OCI-LY1 (cell line): ENCODE measurements at regions not wholly inside any gene's neighbourhood (a gene's known extent, or its start where the extent isn't known, plus 50 kb on each side); places are given as distances from the start of the nearest gene placed in this dataset.

Experiments used
- H2AFZ ChIP-seq: fragments of 200-600 bp; sonication (generic), shearing (Covaris generic); 2 replicates; pipeline ENCODE4 v1.6.0; 2014; ENCODE audit warnings: antibody characterized with exemption, mild to moderate bottlenecking, low read length
- H3F3A ChIP-seq: fragments of 200-600 bp; sonication (generic), shearing (Covaris generic); 2 replicates; pipeline ENCODE4 v1.6.0; 2014; ENCODE audit warnings: mild to moderate bottlenecking, antibody characterized with exemption, low read length, moderate library complexity; ENCODE audit not compliant: insufficient read depth
- H3K27ac ChIP-seq: fragments of 200-600 bp; sonication (generic); 2 replicates; pipeline ENCODE4 v1.5.1; 2014; ENCODE audit warnings: low read length, mixed run types, mild to moderate bottlenecking, low read depth; ENCODE audit not compliant: poor library complexity, severe bottlenecking
- H3K27me3 ChIP-seq: fragments of 200-600 bp; sonication (generic); 2 replicates; pipeline ENCODE4 v1.6.0; 2014; ENCODE audit warnings: antibody characterized with exemption, mild to moderate bottlenecking, low read length, moderate library complexity; ENCODE audit not compliant: insufficient read depth
- H3K36me3 ChIP-seq: fragments of 200-600 bp; sonication (generic); 2 replicates; pipeline ENCODE4 v1.6.1; 2014; ENCODE audit warnings: mild to moderate bottlenecking, antibody characterized with exemption, low read length, moderate library complexity, mixed read lengths; ENCODE audit not compliant: insufficient read depth
- H3K4me1 ChIP-seq: fragments of 200-600 bp; sonication (generic); 2 replicates; pipeline ENCODE4 v1.5.1; 2014; ENCODE audit warnings: mild to moderate bottlenecking, low read length, moderate library complexity; ENCODE audit not compliant: insufficient read depth, severe bottlenecking
- H3K4me2 ChIP-seq: fragments of 200-600 bp; sonication (generic), shearing (Covaris generic); 2 replicates; pipeline ENCODE4 v1.6.1; 2014; ENCODE audit warnings: low read length
- H3K4me3 ChIP-seq: fragments of 200-600 bp; sonication (generic); 2 replicates; pipeline ENCODE4 v1.5.1; 2014; ENCODE audit warnings: low read length, low read depth, mild to moderate bottlenecking, mixed read lengths; ENCODE audit not compliant: poor library complexity, severe bottlenecking
- H3K79me2 ChIP-seq: fragments of 200-600 bp; shearing (Covaris generic); 2 replicates; pipeline ENCODE4 v1.6.1; 2016; ENCODE audit warnings: mixed run types, low read length, mixed read lengths; ENCODE audit not compliant: insufficient read depth
- H3K9ac ChIP-seq: fragments of 200-600 bp; sonication (generic), shearing (Covaris generic); 2 replicates; pipeline ENCODE4 v1.6.1; 2014; ENCODE audit warnings: mild to moderate bottlenecking, low read length, mixed read lengths
- H3K9me2 ChIP-seq: fragments of 200-600 bp; sonication (generic), shearing (Covaris generic); 2 replicates; pipeline ENCODE4 v1.6.1; 2014; ENCODE audit warnings: low read depth, mild to moderate bottlenecking, low read length, mixed read lengths
- H3K9me3 ChIP-seq: fragments of 200-600 bp; shearing (Covaris generic); 2 replicates; pipeline ENCODE4 v1.6.1; 2014; ENCODE audit warnings: low read length, mixed read lengths
- H4K20me1 ChIP-seq: fragments of 200-600 bp; sonication (generic), shearing (Covaris generic); 2 replicates; pipeline ENCODE4 v1.6.0; 2016; ENCODE audit warnings: mild to moderate bottlenecking, low read length; ENCODE audit not compliant: insufficient read depth
- EZH2 ChIP-seq: fragments of 200-600 bp; sonication (generic), shearing (Covaris generic); IDR thresholded peaks from 2 replicates; pipeline ENCODE4 v1.8.0; 2017; ENCODE audit warnings: borderline replicate concordance, mixed run types, mild to moderate bottlenecking, antibody characterized with exemption, low read length, moderate library complexity, mixed read lengths
- TF ChIP-seq, protein P1 (sequence below): fragments of 200-600 bp; sonication (generic), shearing (Covaris generic); IDR thresholded peaks from 2 replicates; pipeline ENCODE4 v1.5.1; 2017; ENCODE audit warnings: mild to moderate bottlenecking, antibody characterized with exemption, low read length, moderate library complexity, mixed read lengths

DNA sequence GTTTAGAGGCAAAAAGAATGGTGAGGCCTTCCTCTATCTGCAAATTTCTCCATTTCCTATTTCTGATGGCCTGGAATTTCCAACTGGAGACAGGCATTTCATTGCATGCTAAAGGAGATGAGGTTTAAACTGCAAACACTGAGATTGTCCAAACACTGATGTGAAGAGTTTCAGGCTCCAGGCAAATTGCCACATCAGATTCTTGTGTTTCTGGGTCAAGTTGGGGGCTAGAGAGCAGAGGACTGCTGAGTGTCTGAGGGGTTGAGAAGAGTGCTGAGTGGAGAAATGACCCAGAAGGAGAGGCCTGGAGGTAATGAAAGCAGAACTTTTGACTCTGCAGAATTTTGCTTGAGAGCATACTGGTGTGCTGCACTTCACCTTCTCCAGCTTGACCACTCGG, 216.7 kb upstream of the MPHOSPH6 start:
- H3K9me3 ChIP-seq: no peaks in the 10 kb centered on the region

DNA sequence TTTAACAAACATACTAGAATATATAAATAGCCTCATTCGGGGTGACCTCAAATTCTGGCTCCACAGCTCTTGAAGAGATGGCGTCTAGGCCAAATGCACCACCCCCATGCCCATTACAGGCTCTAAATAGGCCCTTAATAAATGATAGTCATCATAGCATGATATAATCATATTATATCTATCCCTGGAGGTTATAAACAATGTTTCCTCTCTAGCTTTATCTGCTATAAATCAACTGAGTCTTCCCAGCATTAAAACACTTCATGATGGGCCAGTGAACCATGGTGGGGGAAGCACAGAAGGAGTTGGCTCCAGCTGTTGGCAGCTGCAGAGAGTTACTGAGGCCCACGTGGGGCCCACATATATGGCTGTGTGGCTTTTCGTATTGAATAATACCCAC, 214.9 kb upstream of the MPHOSPH6 start:
- no peaks in the 10 kb centered on the region for H3K27me3 ChIP-seq
- H3F3A ChIP-seq: no peaks in the 10 kb centered on the region
- no peaks in the 10 kb centered on the region for H3K9me3 ChIP-seq
- no peaks in the 10 kb centered on the region for H4K20me1 ChIP-seq
- H3K79me2 ChIP-seq: no peaks in the 10 kb centered on the region
- H3K36me3 ChIP-seq: no peaks in the 10 kb centered on the region
- no peak overlapping the region for H3K27ac ChIP-seq
- H3K9ac ChIP-seq: no peak overlapping the region
- no peaks in the 10 kb centered on the region for H3K9me2 ChIP-seq
- H3K4me2 ChIP-seq: no peak overlapping the region
- H3K4me3 ChIP-seq: no peak overlapping the region
- H3K4me1 ChIP-seq: no peaks in the 10 kb centered on the region
- TF ChIP-seq, protein P1, sequence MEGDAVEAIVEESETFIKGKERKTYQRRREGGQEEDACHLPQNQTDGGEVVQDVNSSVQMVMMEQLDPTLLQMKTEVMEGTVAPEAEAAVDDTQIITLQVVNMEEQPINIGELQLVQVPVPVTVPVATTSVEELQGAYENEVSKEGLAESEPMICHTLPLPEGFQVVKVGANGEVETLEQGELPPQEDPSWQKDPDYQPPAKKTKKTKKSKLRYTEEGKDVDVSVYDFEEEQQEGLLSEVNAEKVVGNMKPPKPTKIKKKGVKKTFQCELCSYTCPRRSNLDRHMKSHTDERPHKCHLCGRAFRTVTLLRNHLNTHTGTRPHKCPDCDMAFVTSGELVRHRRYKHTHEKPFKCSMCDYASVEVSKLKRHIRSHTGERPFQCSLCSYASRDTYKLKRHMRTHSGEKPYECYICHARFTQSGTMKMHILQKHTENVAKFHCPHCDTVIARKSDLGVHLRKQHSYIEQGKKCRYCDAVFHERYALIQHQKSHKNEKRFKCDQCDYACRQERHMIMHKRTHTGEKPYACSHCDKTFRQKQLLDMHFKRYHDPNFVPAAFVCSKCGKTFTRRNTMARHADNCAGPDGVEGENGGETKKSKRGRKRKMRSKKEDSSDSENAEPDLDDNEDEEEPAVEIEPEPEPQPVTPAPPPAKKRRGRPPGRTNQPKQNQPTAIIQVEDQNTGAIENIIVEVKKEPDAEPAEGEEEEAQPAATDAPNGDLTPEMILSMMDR: no peak
- TF ChIP-seq EZH2: no peak
- H2AFZ ChIP-seq: no peak overlapping the region

More for the DNA sequence above, 216.7 kb upstream of the MPHOSPH6 start:
- no peak overlapping the region for H3K4me2 ChIP-seq
- no peaks in the 10 kb centered on the region for H3K79me2 ChIP-seq
- no peak overlapping the region for H3K9ac ChIP-seq
- no peak for TF ChIP-seq EZH2
- TF ChIP-seq, protein P1: no peak
- H3K36me3 ChIP-seq: no peaks in the 10 kb centered on the region
- no peaks in the 10 kb centered on the region for H3F3A ChIP-seq
- no peaks in the 10 kb centered on the region for H4K20me1 ChIP-seq
- H3K4me3 ChIP-seq: no peak overlapping the region
- no peaks in the 10 kb centered on the region for H3K27me3 ChIP-seq
- H3K9me2 ChIP-seq: no peaks in the 10 kb centered on the region
- H3K27ac ChIP-seq: no peak overlapping the region
- no peaks in the 10 kb centered on the region for H3K4me1 ChIP-seq
- H2AFZ ChIP-seq: no peak overlapping the region

DNA sequence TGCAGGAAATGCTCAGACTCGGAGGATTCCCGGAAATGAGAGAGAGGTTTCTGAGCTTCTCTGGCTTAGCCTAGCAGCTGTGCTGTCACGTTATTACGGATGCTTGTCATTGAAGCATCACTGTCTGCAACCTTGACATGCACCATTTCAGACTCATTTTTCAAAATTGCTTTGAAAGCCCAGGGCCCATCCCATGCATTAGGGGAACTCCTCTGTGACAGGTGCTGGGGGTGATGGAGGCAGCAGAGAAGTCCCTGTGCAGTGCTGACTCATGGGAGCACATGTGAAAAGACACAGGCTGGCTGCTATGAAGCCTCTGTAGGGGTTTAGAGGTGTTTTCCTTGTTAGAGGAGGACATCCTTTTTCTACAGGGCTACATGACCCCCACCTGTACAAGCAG, 214.0 kb upstream of the MPHOSPH6 start:
- H3F3A ChIP-seq: no peaks in the 10 kb centered on the region
- H3K27me3 ChIP-seq: no peaks in the 10 kb centered on the region
- no peak overlapping the region for H3K4me3 ChIP-seq
- no peak overlapping the region for H3K9ac ChIP-seq
- H3K4me1 ChIP-seq: no peaks in the 10 kb centered on the region
- no peaks in the 10 kb centered on the region for H3K79me2 ChIP-seq
- H3K4me2 ChIP-seq: no peak overlapping the region
- no peak overlapping the region for H2AFZ ChIP-seq
- TF ChIP-seq, protein P1: no peak
- TF ChIP-seq EZH2: no peak
- no peaks in the 10 kb centered on the region for H3K9me2 ChIP-seq
- no peaks in the 10 kb centered on the region for H3K36me3 ChIP-seq
- H4K20me1 ChIP-seq: no peaks in the 10 kb centered on the region
- no peaks in the 10 kb centered on the region for H3K9me3 ChIP-seq
- no peak overlapping the region for H3K27ac ChIP-seq
